Endothelial cell of umbilical vein (primary cell): ENCODE measurements at regions not wholly inside any gene's neighbourhood (a gene's known extent, or its start where the extent isn't known, plus 50 kb on each side); places are given as distances from the start of the nearest gene placed in this dataset.

Experiments
- BruUV-seq: library from RNA; stranded (reverse); fragments of 400-500 nt; replicated peaks from 2 replicates; lab custom pipeline; 2021; lab: Mats Ljungman, UMichigan
- CTCF ChIA-PET: fragments of 300-600, 350-600 bp; sonication (Branson Sonifier 250); formaldehyde crosslinking; loops from one replicate; lab custom pipeline; 2021; ENCODE audit warnings: antibody characterized with exemption, inconsistent platforms; lab: Charles Lee
- POLR2A ChIA-PET: fragments of 300-600, 350-600 bp; sonication (Branson Sonifier 250); formaldehyde crosslinking; loops from one replicate; lab custom pipeline; 2021; ENCODE audit warnings: antibody characterized with exemption, inconsistent platforms; lab: Charles Lee
- DNase-seq: peaks from one replicate; pipeline ENCODE4 v3.0.0-alpha.2; 2011; ENCODE audit warnings: low read depth, low spot score
- FAIRE-seq: peaks from 2 replicates; lab custom pipeline; 2011; peaks lifted over from hg19 to GRCh38; lab: Jason Lieb, UNC
- H2AFZ ChIP-seq: 2 replicates; pipeline ENCODE4 v1.6.0; 2012; ENCODE audit warnings: low read depth, low read length, control low read depth, inconsistent platforms
- H3K27ac ChIP-seq: 2 replicates; pipeline ENCODE4 v1.5.1; 2011; ENCODE audit warnings: low read depth, mild to moderate bottlenecking, control low read depth, low read length, moderate library complexity; ENCODE audit not compliant: insufficient read depth
- H3K27me3 ChIP-seq, 2 experiments: 2 replicates each; pipeline versions ENCODE4 v1.6.0 to v1.6.1; 2011; ENCODE audit warnings: low read length in 2 of 2, mixed read lengths in 1 of 2; ENCODE audit not compliant: control insufficient read depth in 2 of 2, insufficient read depth in 2 of 2
- H3K36me3 ChIP-seq, 2 experiments: 2 replicates in 1 of 2; 3 replicates in 1 of 2; pipeline ENCODE4 v1.5.1; 2011; ENCODE audit warnings: low read length in 2 of 2, mild to moderate bottlenecking in 1 of 2, moderate library complexity in 1 of 2; ENCODE audit not compliant: control insufficient read depth in 2 of 2, insufficient read depth in 2 of 2; ENCODE audit errors: extremely low read depth in 1 of 2
- H3K4me1 ChIP-seq: 3 replicates; pipeline ENCODE4 v1.5.1; 2011; ENCODE audit warnings: mild to moderate bottlenecking, low read length; ENCODE audit not compliant: control insufficient read depth, insufficient read depth; ENCODE audit errors: extremely low read depth
- H3K4me2 ChIP-seq: 2 replicates; pipeline ENCODE4 v1.6.1; 2011; ENCODE audit warnings: low read length, control low read depth, mixed read lengths; ENCODE audit not compliant: insufficient read depth
- H3K4me3 ChIP-seq, 3 experiments: fragments of 200-600 bp in 1 of 3; sonication (generic), shearing (Covaris generic) in 1 of 3; replicated peaks in 1 of 3; 2 replicates each; pipeline ENCODE4 v1.5.1; 2011 to 2016; ENCODE audit warnings: control low read depth in 3 of 3, low read length in 3 of 3, mild to moderate bottlenecking in 2 of 3, inconsistent platforms in 1 of 3, low read depth in 1 of 3, moderate library complexity in 1 of 3; ENCODE audit not compliant: insufficient read depth in 1 of 3
- H3K79me2 ChIP-seq: 2 replicates; pipeline ENCODE4 v1.6.0; 2012; ENCODE audit warnings: low read length, inconsistent platforms; ENCODE audit not compliant: control insufficient read depth, insufficient read depth
- H3K9ac ChIP-seq: replicated peaks from 2 replicates; pipeline ENCODE3; 2011; ENCODE audit warnings: low read length, control low read depth; ENCODE audit not compliant: insufficient read depth; ENCODE audit errors: extremely low read depth
- H3K9me1 ChIP-seq: replicated peaks from 3 replicates; pipeline ENCODE4 v1.6.0; 2011; ENCODE audit warnings: mild to moderate bottlenecking, low read length; ENCODE audit not compliant: control insufficient read depth, insufficient read depth; ENCODE audit errors: extremely low read depth
- H3K9me3 ChIP-seq: replicated peaks from 2 replicates; pipeline ENCODE4 v1.5.1; 2012; ENCODE audit warnings: low read length, inconsistent platforms; ENCODE audit not compliant: control insufficient read depth, insufficient read depth
- H4K20me1 ChIP-seq: replicated peaks from 2 replicates; pipeline ENCODE3; 2011; ENCODE audit warnings: mild to moderate bottlenecking, low read length; ENCODE audit not compliant: control insufficient read depth, insufficient read depth; ENCODE audit errors: extremely low read depth
- CTCF ChIP-seq, 2 donors: IDR thresholded peaks; 1 replicate in 1 of 2; 2 replicates in 1 of 2; pipeline ENCODE4 v1.5.1; 2011; ENCODE audit warnings: low read length in 2 of 2, mild to moderate bottlenecking in 2 of 2, moderate library complexity in 2 of 2, control low read depth in 1 of 2, inconsistent platforms in 1 of 2, low read depth in 1 of 2; ENCODE audit not compliant: insufficient read depth in 1 of 2; ENCODE audit errors: extremely low read depth in 1 of 2
- EZH2 ChIP-seq: IDR thresholded peaks from 2 replicates; pipeline ENCODE4 v1.6.1; 2012; ENCODE audit warnings: borderline replicate concordance, low read depth, mild to moderate bottlenecking, moderate library complexity, low read length, inconsistent platforms; ENCODE audit not compliant: severe bottlenecking
- FOS ChIP-seq: IDR thresholded peaks from 2 replicates; pipeline ENCODE4 v1.6.1; 2011; ENCODE audit warnings: mild to moderate bottlenecking, low read length, moderate library complexity, borderline replicate concordance; ENCODE audit not compliant: insufficient read depth
- GATA2 ChIP-seq: IDR thresholded peaks from 2 replicates; pipeline ENCODE4 v1.7.0; 2011; ENCODE audit warnings: low read depth, mild to moderate bottlenecking, moderate library complexity, mixed read lengths, low read length; ENCODE audit not compliant: insufficient read length, insufficient read depth
- JUN ChIP-seq: IDR thresholded peaks from 2 replicates; pipeline ENCODE4 v1.6.1; 2011; ENCODE audit warnings: borderline replicate concordance, low read depth; ENCODE audit not compliant: insufficient read length, insufficient read depth
- MAX ChIP-seq: IDR thresholded peaks from 2 replicates; pipeline ENCODE4 v1.6.1; 2011; ENCODE audit not compliant: insufficient read depth, insufficient read length
- MYC ChIP-seq: IDR thresholded peaks from one replicate; pipeline ENCODE4 v1.6.1; 2011; ENCODE audit warnings: mild to moderate bottlenecking, low read depth, low read length
- POLR2A ChIP-seq: IDR thresholded peaks from 2 replicates; pipeline ENCODE4 v1.6.1; 2012; ENCODE audit warnings: low read depth, mild to moderate bottlenecking, control low read depth, low read length
- POLR2AphosphoS5 ChIP-seq: IDR thresholded peaks from 2 replicates; pipeline ENCODE4 v1.6.1; 2012; ENCODE audit warnings: low read depth, mild to moderate bottlenecking, control low read depth, low read length, moderate library complexity; ENCODE audit not compliant: insufficient read depth
- dilution Hi-C: fragments of 300-500 bp; cut with MboI; formaldehyde crosslinking; loops from one replicate; pipeline ENCODE4 v1.15.0; 2019; ENCODE audit warnings: low sequenced_read_pairs; ENCODE audit not compliant: extremely low pct_ligation_motif_present
- intact Hi-C: fragments of 100-400 bp; cut with micrococcal nuclease; formaldehyde crosslinking; loops from one replicate; pipeline ENCODE4 v1.10.0; 2022

GRCh38 chr2:61732787-61733186 lies 121.1 kb downstream of the FAM161A start:
- no peak for FAIRE-seq
- intact Hi-C loops (no loop called here), dilution Hi-C loops (no loop called here)
- no peaks in the 10 kb centered on the region for H3K4me1 ChIP-seq
- H3K79me2 ChIP-seq, result no peaks in the 10 kb centered on the region
- no peak overlapping the region for H3K4me3 ChIP-seq
- no peaks in the 10 kb centered on the region for H3K9me3 ChIP-seq
- H3K9me1 ChIP-seq, result no peaks in the 10 kb centered on the region
- no peaks in the 10 kb centered on the region for H4K20me1 ChIP-seq
- H2AFZ ChIP-seq, result no peak overlapping the region
- peaks cover 3 to 9% of the 10 kb centered on the region in 2 experiments for H3K27me3 ChIP-seq
- ChIA-PET CTCF (no interaction called here), POLR2A (no interaction called here)
- no peak for DNase-seq
- no TSS peak for BruUV-seq
- TF ChIP-seq MYC, result no peak
- TF ChIP-seq POLR2A, result no peak
- H3K4me2 ChIP-seq, result no peak overlapping the region
- H3K27ac ChIP-seq, result no peak overlapping the region
- no peak overlapping the region for H3K9ac ChIP-seq
- H3K36me3 ChIP-seq, result no peaks in the 10 kb centered on the region

GRCh38 chr2:61727746-61728145 lies 126.1 kb downstream of the FAM161A start:
- no peak for DNase-seq
- TF ChIP-seq JUN, result no peak
- no peak for TF ChIP-seq EZH2
- TF ChIP-seq MYC, result no peak
- no peak for TF ChIP-seq FOS
- TF ChIP-seq CTCF (IDR thresholded peaks at IDR 0.05; ENCODE audit: extremely low read depth in 1 of 2, insufficient read depth in 1 of 2, low read depth in 1 of 2, low read length in 2 of 2), result no peak
- no peak for TF ChIP-seq MAX
- no peak for TF ChIP-seq GATA2
- no peak for TF ChIP-seq POLR2A
- no peak for TF ChIP-seq POLR2AphosphoS5
- H3K9ac ChIP-seq, result no peak overlapping the region
- H3K4me2 ChIP-seq, result no peak overlapping the region
- H3K9me1 ChIP-seq, result no peaks in the 10 kb centered on the region
- no TSS peak for BruUV-seq
- no peak for FAIRE-seq
- intact Hi-C loops, result no loop called here
- dilution Hi-C loops, result no loop called here
- no peaks in the 10 kb centered on the region for H3K79me2 ChIP-seq
- H3K27ac ChIP-seq, result no peak overlapping the region
- ChIA-PET POLR2A (no interaction called here), CTCF (no interaction called here)
- no peaks in the 10 kb centered on the region for H3K9me3 ChIP-seq
- peaks cover 2 to 9% of the 10 kb centered on the region in 2 experiments for H3K27me3 ChIP-seq
- no peak overlapping the region for H2AFZ ChIP-seq
- H3K4me3 ChIP-seq, result no peak overlapping the region
- no peaks in the 10 kb centered on the region for H4K20me1 ChIP-seq
- no peaks in the 10 kb centered on the region for H3K36me3 ChIP-seq
- H3K4me1 ChIP-seq, result no peaks in the 10 kb centered on the region
